ENCODE measurements at regions not wholly inside any gene's neighbourhood (a gene's known extent, or its start where the extent isn't known, plus 50 kb on each side); places are given as distances from the start of the nearest gene placed in this dataset.

DNA sequence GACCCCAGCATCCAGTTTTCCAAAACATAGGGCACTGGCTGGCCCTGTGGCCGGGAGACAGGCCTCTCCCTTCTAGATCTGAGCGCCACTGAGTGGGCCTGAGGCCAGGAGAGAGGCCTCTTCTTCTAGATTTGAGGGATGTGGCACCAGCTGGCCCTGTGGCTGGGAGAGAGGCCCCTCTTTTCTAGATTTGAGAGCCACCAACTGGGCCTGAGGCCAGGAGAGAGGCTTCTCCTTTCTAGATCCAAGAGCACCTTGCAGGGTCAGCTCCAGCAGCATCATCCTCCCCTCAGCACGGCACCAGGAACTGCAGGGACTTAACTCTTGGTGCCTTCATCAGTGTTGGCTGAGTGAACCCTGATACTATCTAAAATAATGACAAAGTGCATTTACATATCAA lies 114.3 kb upstream of the ALKAL2 start:
- no peak overlapping the region for H3K27ac ChIP-seq (ENCODE audit: insufficient read depth, low read length)
- H4K20me1 ChIP-seq (ENCODE audit: control insufficient read depth, extremely low read depth, insufficient read depth, low read length), result no peaks in the 10 kb centered on the region
- TF ChIP-seq, protein P1, sequence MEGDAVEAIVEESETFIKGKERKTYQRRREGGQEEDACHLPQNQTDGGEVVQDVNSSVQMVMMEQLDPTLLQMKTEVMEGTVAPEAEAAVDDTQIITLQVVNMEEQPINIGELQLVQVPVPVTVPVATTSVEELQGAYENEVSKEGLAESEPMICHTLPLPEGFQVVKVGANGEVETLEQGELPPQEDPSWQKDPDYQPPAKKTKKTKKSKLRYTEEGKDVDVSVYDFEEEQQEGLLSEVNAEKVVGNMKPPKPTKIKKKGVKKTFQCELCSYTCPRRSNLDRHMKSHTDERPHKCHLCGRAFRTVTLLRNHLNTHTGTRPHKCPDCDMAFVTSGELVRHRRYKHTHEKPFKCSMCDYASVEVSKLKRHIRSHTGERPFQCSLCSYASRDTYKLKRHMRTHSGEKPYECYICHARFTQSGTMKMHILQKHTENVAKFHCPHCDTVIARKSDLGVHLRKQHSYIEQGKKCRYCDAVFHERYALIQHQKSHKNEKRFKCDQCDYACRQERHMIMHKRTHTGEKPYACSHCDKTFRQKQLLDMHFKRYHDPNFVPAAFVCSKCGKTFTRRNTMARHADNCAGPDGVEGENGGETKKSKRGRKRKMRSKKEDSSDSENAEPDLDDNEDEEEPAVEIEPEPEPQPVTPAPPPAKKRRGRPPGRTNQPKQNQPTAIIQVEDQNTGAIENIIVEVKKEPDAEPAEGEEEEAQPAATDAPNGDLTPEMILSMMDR (conservative IDR thresholded peaks at IDR 0.05 in 1 of 2, IDR thresholded peaks at IDR 0.05 in 1 of 2; ENCODE audit: low read depth in 1 of 2, low read length in 2 of 2), result no peak
- no peak for TF ChIP-seq EZH2 (IDR thresholded peaks at IDR 0.05; ENCODE audit: low read length, missing control alignments)
- no peak overlapping the region for H3K4me2 ChIP-seq (ENCODE audit: extremely low read depth, insufficient read depth, low read length)
- no peaks in the 10 kb centered on the region for H3K79me2 ChIP-seq (ENCODE audit: control insufficient read depth, insufficient read depth, low read length)
- H3K9ac ChIP-seq (ENCODE audit: insufficient read depth, low read length), result no peak overlapping the region
- no peaks in the 10 kb centered on the region for H3K4me1 ChIP-seq (ENCODE audit: control insufficient read depth, extremely low read depth, insufficient read depth, low read length)
- no peaks in the 10 kb centered on the region for H3K36me3 ChIP-seq (ENCODE audit: control insufficient read depth, insufficient read depth, low read length)
- no peaks in the 10 kb centered on the region for H3K27me3 ChIP-seq (ENCODE audit: control insufficient read depth, insufficient read depth, low read length)
- no peak for DNase-seq (ENCODE audit: low read depth in 2 of 2)
- no peak overlapping the region for H3K4me3 ChIP-seq (replicated peaks in 1 of 4; ENCODE audit: control extremely low read depth in 1 of 4, insufficient read depth in 1 of 4, low read depth in 3 of 4, low read length in 4 of 4)
- H2AFZ ChIP-seq (ENCODE audit: low read length), result no peak overlapping the region
- H3K9me3 ChIP-seq (ENCODE audit: control insufficient read depth, insufficient read depth, low read depth, low read length), result no peaks in the 10 kb centered on the region

DNA sequence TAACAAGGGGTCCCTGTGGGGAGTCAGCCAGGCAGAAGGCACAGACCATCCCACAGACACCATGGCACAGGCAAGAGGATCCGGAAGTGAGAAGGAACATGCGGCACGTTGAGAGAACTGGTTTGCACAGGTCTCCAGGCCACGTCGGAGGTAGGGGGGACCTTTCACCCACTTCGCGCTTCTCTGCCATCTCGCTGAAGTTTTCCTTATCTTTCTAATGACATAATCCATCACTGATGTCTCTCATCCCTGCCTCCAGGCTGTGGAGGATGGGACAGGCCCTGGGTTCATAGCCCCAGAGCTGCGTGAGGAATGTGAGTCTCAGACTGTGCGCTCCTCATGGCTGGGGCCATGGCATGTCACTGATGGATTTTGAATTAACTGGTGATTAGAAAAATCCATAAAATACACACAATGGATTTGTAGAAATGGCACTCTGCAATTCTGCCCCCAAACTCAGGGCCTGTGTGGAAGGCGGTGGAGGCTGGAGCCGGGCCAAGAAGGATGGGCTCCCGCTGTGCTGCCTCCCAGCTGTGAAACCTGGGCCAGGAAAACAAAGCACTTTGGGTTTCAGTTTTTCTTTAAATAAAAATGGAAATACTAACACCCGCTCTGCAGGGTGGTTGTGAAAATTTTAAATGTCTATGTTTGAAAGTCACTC lies 113.3 kb upstream of the ALKAL2 start:
- Histone ChIP-seq H3K27me3 (ENCODE audit: control insufficient read depth, insufficient read depth, low read length) (no peaks in the 10 kb centered on the region), H3K4me1 (ENCODE audit: control insufficient read depth, extremely low read depth, insufficient read depth, low read length) (no peaks in the 10 kb centered on the region), H3K79me2 (ENCODE audit: control insufficient read depth, insufficient read depth, low read length) (no peaks in the 10 kb centered on the region), H3K36me3 (ENCODE audit: control insufficient read depth, insufficient read depth, low read length) (no peaks in the 10 kb centered on the region), H3K9me3 (ENCODE audit: control insufficient read depth, insufficient read depth, low read depth, low read length) (no peaks in the 10 kb centered on the region), H3K27ac (ENCODE audit: insufficient read depth, low read length) (no peak overlapping the region), H4K20me1 (ENCODE audit: control insufficient read depth, extremely low read depth, insufficient read depth, low read length) (no peaks in the 10 kb centered on the region), H2AFZ (ENCODE audit: low read length) (no peak overlapping the region), H3K4me2 (ENCODE audit: extremely low read depth, insufficient read depth, low read length) (no peak overlapping the region), H3K9ac (ENCODE audit: insufficient read depth, low read length) (no peak overlapping the region), H3K4me3 (replicated peaks in 1 of 4; ENCODE audit: control extremely low read depth in 1 of 4, insufficient read depth in 1 of 4, low read depth in 3 of 4, low read length in 4 of 4) (no peak overlapping the region)
- DNase-seq (ENCODE audit: low read depth in 2 of 2), result no peak
- TF ChIP-seq EZH2 (IDR thresholded peaks at IDR 0.05; ENCODE audit: low read length, missing control alignments), result no peak
- TF ChIP-seq, protein P1 (conservative IDR thresholded peaks at IDR 0.05 in 1 of 2, IDR thresholded peaks at IDR 0.05 in 1 of 2; ENCODE audit: low read depth in 1 of 2, low read length in 2 of 2), result no peak

GRCh38 chr2:397926-398325 lies 110.0 kb upstream of the ALKAL2 start:
- no peaks in the 10 kb centered on the region for H3K9me3 ChIP-seq (ENCODE audit: control insufficient read depth, insufficient read depth, low read depth, low read length)

More at GRCh38 chr2:397926-398325, 110.0 kb upstream of the ALKAL2 start:
- Histone ChIP-seq H3K4me2 (ENCODE audit: extremely low read depth, insufficient read depth, low read length) (no peak overlapping the region), H3K36me3 (ENCODE audit: control insufficient read depth, insufficient read depth, low read length) (no peaks in the 10 kb centered on the region), H3K79me2 (ENCODE audit: control insufficient read depth, insufficient read depth, low read length) (no peaks in the 10 kb centered on the region), H3K4me3 (replicated peaks in 1 of 4; ENCODE audit: control extremely low read depth in 1 of 4, insufficient read depth in 1 of 4, low read depth in 3 of 4, low read length in 4 of 4) (no peak overlapping the region), H3K27ac (ENCODE audit: insufficient read depth, low read length) (no peak overlapping the region), H3K4me1 (ENCODE audit: control insufficient read depth, extremely low read depth, insufficient read depth, low read length) (no peaks in the 10 kb centered on the region), H3K9ac (ENCODE audit: insufficient read depth, low read length) (no peak overlapping the region), H2AFZ (ENCODE audit: low read length) (no peak overlapping the region), H3K27me3 (ENCODE audit: control insufficient read depth, insufficient read depth, low read length) (no peaks in the 10 kb centered on the region), H4K20me1 (ENCODE audit: control insufficient read depth, extremely low read depth, insufficient read depth, low read length) (no peaks in the 10 kb centered on the region)
- no peak for DNase-seq (ENCODE audit: low read depth in 2 of 2)
- TF ChIP-seq EZH2 (IDR thresholded peaks at IDR 0.05; ENCODE audit: low read length, missing control alignments), result no peak
- TF ChIP-seq, protein P1 (conservative IDR thresholded peaks at IDR 0.05 in 1 of 2, IDR thresholded peaks at IDR 0.05 in 1 of 2; ENCODE audit: low read depth in 1 of 2, low read length in 2 of 2), result no peak
